ENCODE measurements at regions not wholly inside any gene's neighbourhood (a gene's known extent, or its start where the extent isn't known, plus 50 kb on each side); places are given as distances from the start of the nearest gene placed in this dataset.
"Not testable (repeated sequence)": the region's sequence is repeated elsewhere in the genome, so short reads cannot be mapped to it uniquely, and the experiment has no call there.

GRCh38 chr2:35522450-35522849, 833.1 kb upstream of the CRIM1 start:
- no peak for DNase-seq

DNA sequence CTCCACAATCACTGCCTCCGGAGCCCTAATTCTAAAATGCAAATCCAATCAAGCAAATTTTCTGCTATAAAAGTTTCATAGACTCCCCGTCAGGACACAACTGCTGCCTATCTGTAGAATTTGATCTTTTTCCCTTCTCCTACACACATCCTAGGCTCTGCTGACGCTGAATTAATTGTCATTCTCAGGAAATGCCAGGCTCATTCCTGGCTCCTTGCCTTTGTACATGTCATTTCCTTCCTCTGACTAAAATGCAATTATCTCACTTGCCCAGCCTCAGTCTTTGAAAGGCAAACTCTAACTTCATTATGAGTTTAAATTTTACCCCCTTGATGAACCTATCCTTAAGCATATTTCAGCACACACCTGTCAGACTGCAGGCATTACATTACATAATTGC, 844.9 kb upstream of the CRIM1 start:
- DNase-seq: no peak

GRCh38 chr2:35508601-35509000, 847.0 kb upstream of the CRIM1 start:
- DNase-seq: no peak

DNA sequence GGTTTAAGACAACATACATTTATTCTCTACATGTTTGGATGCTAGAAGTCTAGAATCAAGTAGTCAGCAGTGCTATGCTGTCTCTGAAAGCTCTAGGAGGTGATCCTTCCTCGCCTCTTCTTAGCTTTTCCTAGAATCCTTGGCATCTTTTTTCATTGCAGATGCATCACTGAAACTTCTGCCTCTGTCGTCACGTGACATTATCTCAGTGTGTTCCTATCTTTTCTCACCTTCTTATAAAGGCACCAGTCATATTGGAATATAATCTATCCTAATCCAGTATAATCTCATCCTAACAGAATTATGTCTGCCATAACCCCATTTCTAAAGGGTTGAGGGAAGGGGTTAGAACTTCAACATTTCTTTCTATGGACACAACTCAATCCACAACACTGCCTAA, 851.2 kb upstream of the CRIM1 start:
- DNase-seq: no peak

- DNase-seq: no peak
Observed at GRCh38 chr2:35503738-35504199, 851.8 kb upstream of the CRIM1 start.

DNA sequence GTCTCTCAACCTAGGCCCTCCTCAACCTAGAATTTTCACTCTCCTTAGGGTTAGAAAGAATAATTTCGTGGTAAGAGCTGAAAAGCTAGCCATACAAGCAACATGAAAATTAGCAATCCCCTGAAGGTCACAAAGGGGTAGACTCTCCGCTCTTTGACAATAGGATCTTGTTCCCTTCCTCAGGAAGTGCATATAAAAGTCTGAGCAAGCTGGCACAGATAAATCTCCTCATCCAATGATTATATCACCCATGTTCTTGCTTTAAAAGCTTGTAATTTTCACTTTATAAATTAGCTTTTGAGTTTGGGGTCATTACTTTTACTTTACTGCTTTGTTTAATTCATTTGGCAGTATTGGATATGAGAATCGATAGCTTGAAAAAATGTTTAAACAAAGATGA, 852.3 kb upstream of the CRIM1 start:
- no peak for DNase-seq

- DNase-seq: no peak
Observed at GRCh38 chr2:35501076-35501475, 854.5 kb upstream of the CRIM1 start.

DNA sequence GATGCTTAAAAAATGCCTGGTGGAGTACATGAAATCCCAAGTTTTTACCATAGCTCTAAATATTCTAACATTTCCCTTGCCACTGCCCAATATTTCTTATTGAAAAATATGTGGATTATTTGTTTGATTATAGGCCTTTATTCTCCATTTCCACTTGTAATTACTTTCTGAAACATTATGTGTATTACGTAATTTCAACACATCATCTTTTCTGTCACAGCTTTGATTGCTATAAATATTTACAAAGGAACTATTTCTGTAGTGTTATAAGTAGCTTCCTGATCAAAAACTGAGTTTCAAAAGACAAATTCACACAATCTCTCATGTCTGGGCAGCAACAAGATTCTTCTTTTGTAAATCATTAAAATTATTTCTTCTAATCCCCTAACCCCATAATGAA, 859.6 kb upstream of the CRIM1 start:
- DNase-seq: no peak

- DNase-seq: no peak
Observed at GRCh38 chr2:35495182-35495581, 860.4 kb upstream of the CRIM1 start.

- not testable (repeated sequence) for DNase-seq
Observed at GRCh38 chr2:35478121-35478520, 877.5 kb upstream of the CRIM1 start.

DNA sequence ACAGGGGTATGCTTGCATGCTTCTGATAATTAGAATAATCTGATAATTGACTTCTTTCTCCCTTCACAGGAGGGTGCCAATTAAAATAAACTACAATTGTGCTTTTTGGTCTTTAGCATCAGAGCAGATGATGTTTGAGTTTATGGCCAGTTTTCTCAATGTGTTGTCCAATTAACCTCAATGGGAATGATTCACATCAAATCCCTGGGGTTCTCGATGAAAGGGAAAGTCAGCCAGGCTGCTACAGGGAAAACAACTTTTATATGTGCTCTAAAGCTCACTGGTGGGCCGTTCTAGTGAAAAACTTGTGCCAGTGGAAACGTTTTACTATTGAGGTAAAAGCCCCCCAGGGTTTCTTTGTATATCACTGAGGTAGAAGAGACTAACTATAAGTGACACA, 887.3 kb upstream of the CRIM1 start:
- no peak for DNase-seq

GRCh38 chr2:35463805-35464596, 891.6 kb upstream of the CRIM1 start:
- peak in 1 of 3 donors; percentile 16 for DNase-seq

GRCh38 chr2:35462226-35462998, 893.2 kb upstream of the CRIM1 start:
- DNase-seq: peak in 1 of 3 donors; percentile 1

GRCh38 chr2:35461406-35461805, 894.2 kb upstream of the CRIM1 start:
- DNase-seq: no peak

DNA sequence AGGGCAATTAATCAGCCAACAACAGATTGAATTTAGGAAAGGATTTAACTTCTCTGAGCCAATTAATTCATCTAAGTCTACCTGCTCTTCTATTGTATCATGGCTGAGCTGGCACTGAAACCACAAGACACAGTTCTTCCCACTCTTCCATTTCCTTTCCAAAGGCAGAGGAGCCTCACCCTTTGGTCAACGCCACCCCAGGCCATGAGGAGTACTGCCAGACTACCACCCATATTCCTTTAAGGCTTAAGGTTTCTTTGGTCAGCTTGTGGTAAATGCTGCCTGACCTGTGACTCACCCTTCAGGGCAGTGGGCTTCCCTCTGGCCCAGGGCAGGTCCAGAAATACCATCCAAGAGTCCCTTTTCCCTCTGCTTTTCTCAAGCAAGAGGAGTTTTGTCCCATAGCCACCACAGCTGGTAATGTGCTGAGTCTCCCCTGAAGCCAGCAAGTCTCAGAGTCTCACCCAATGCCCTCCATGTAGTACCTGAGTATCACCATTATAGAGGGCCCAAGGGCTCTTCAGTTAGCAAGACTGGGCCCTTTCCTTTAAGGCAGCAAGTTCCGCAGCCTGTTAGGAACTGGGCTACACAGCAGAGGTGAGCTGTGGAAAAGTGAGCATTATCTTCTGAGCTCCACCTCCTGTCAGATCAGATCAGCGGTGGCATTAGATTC, 900.5 kb upstream of the CRIM1 start:
- peak in 2 of 3 donors; percentile 1 to 22 for DNase-seq

DNA sequence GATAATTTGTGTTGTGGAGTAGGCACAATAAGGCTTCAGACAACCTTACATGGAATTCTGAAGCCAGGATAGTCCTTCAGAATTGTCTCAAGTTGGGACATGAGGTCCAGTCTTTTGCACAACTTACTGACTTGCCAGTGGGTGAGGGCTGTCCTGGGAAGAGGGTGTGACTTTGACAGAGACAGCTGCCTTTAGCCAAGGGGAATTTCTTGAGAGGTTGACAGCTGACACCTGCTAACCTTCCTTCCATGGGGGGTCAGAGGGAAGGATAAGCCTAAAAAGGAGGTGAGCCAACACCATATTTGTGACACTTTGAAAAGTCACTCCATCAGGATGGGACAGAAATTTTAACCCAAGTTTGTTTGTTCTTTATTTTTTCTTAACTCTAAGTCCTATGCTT, 907.8 kb upstream of the CRIM1 start:
- DNase-seq: peak in 1 of 3 donors; percentile 15

DNA sequence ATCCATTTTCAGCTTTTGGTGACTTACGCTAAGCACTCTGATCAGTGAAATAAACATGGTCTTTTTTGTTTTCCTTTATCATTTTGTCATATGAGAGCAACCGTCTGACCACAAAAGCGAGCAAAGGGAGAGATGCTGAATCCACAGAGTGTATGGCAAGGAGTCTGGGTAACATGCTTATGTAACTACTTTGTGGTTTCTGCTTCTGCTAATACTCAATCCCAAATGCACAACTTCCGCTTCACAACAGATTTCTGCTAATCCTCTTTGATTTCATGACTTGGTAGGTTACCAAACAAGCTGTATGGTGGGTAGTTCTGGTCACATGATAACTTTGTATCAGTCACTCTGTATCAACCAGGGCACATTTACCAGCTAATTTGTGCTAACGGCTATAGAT, 908.4 kb upstream of the CRIM1 start:
- DNase-seq: peak; percentile 8 to 70 (median 64)

- DNase-seq: peak in 2 of 3 donors; percentile 43 to 46
Observed at GRCh38 chr2:35443087-35443486, 912.5 kb upstream of the CRIM1 start.

- not testable (repeated sequence) for DNase-seq
Observed at GRCh38 chr2:35441575-35441974, 914.0 kb upstream of the CRIM1 start.

- DNase-seq: not testable (repeated sequence)
Observed at GRCh38 chr2:35440308-35440707, 915.3 kb upstream of the CRIM1 start.

GRCh38 chr2:35436893-35437292, 918.7 kb upstream of the CRIM1 start:
- DNase-seq: not testable (repeated sequence)

GRCh38 chr2:35428548-35428947, 927.0 kb upstream of the CRIM1 start:
- peak; percentile 29 to 64 (median 53) for DNase-seq

GRCh38 chr2:35421485-35421884, 934.1 kb upstream of the CRIM1 start:
- no peak for DNase-seq
